GM21529 (cell line): ENCODE measurements at regions not wholly inside any gene's neighbourhood (a gene's known extent, or its start where the extent isn't known, plus 50 kb on each side); places are given as distances from the start of the nearest gene placed in this dataset.
A peak's percentile ranks its signal among the peaks of the same experiment; 100 is the strongest.
"Not testable (repeated sequence)": the region's sequence is repeated elsewhere in the genome, so short reads cannot be mapped to it uniquely, and the experiment has no call there.

Experiments
- ATAC-seq: cut with Tn5 transposase; IDR thresholded peaks from one replicate; pipeline ENCODE4 v1.9.1; 2021; ENCODE audit not compliant: unreplicated experiment

DNA sequence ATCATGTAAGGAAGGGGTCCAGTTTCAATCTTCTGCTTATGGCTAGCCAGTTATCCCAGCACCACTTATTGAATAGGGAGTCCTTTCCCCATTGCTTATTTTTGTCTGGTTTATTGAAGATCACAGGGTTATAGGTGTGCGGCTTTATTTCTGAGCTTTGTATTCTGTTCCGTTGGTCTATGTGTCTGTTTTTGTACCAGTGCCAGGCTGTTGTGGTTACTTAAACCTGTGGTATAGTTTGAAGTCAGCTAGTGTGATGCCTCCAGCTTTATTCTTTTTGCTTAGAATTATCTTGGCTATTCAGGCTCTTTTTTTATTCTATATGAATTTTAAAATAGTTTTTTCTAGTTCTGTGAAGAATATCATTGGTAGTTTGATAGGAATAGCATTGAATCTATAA lies 234.6 kb upstream of the CASK start:
- ATAC-seq = not testable (repeated sequence)

DNA sequence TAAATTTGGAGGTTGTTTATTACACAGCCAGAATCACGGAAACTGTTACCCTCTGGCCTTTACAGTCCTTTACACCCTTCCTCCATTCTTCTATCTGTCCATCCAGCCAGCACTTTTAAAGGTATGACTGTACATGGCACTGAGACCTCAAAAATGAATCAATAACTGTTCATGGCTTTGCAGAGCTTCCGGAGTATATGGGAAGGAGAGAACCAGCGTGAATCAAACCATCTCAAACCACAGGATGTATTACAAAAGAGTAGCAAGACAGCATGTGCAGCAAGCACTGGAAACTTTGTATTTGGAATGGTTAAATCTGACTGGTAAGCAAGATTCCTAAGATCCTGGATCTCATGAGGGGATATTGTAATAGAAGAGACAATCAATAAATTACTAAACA lies 228.5 kb upstream of the CASK start:
- ATAC-seq = no peak

GRCh38 chrX:42149765-42150164 lies 226.4 kb upstream of the CASK start:
- ATAC-seq = no peak

- no peak for ATAC-seq
Measured at GRCh38 chrX:42149281-42149680, 225.9 kb upstream of the CASK start.

GRCh38 chrX:42143866-42144592 lies 220.7 kb upstream of the CASK start:
- no peak for ATAC-seq

GRCh38 chrX:42140320-42140719 lies 217.0 kb upstream of the CASK start:
- no peak for ATAC-seq

DNA sequence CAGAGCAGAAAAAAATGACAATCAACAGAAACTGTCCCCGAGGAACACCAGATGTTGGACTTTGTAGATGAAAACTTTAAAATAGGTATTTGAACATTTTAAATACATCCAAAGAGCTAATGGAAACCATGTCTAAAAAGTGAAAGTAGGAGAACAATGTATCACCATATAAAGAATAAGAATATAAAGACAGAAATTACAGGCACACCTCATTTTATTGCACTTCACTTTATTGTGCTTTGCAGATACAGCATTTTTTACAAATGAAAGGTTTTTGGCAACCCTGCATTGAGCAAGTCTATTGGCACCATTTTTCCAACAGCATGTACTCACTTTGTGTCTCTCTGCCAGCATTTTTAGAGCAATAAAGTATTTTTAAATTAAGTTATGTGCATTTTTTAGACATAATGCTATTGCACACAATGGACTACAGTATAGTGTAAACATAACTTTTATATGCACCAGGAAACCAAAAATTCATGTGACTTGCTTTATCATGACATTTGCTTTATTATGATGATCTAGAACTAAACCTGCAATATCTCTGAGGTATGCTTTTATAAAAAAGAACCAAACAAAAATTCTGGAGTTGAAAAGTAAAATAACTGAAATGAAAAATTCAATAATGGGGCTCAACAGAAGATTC lies 212.4 kb upstream of the CASK start:
- ATAC-seq = no peak

DNA sequence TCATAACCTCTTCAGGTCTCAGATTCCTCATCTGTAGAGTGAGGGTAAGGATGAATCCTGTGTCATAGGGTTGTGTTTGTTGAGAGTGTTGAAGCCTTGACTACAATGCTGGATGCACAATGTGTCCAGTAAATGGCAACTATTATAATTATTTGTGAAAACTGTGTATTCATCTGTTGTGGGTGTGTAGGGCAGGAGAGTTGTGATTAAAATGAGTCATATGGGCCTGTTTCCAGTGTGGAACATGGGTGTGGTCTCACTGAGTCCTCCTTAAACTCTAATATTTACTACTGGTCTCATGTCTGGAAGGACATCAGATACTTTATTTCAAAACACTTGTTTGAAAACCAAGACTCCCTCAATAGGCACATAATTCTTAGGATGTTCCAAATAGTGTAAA lies 208.5 kb upstream of the CASK start:
- no peak for ATAC-seq

DNA sequence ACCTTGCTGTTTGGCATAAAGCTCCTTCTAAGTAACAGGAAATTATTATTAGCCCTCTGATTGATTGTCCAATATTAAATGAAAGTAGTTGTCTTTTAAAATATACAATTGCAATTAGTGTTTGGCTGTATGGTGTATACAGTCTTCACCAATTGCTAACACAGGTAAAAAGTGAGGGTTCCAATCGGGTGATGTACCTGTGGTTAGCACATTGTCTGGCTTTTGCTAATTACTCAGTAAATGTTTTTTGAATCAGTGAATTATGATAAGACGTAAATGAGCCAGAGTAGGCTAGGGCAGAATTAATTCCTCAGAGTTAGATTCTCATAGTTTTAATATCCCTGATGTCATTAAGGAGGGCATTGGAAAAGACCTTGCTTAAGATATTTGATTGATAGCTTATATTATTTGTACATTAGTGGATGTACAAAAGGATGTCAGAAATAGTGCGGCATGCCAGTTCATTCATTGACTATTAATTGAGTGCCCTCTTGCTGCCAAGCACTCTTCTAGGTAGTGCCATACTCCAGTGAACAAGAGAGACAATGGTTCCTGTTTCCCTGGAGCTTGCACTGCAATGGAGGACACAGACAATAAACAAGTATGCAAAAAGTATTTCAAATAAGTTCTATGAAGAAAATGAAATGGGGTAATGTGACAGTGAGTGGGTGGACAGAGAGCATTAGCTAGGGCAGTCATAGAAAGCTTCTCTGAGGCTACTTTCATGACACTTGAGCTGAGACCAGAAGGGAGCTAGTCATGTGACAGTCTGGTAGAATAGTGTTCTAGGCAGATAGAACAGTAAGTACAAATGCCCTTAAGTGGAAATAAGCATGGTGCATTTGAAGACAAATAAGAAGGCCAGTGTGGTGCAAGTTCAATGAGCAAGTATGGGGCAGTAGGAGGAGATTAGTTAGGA lies 205.9 kb upstream of the CASK start:
- no peak for ATAC-seq

- ATAC-seq = no peak
Measured at GRCh38 chrX:42128587-42128986, 205.2 kb upstream of the CASK start.

- ATAC-seq = peak; percentile 59
Measured at GRCh38 chrX:42128020-42128419, 204.7 kb upstream of the CASK start.

GRCh38 chrX:42127563-42127962 lies 204.2 kb upstream of the CASK start:
- ATAC-seq = peak; percentile 32

DNA sequence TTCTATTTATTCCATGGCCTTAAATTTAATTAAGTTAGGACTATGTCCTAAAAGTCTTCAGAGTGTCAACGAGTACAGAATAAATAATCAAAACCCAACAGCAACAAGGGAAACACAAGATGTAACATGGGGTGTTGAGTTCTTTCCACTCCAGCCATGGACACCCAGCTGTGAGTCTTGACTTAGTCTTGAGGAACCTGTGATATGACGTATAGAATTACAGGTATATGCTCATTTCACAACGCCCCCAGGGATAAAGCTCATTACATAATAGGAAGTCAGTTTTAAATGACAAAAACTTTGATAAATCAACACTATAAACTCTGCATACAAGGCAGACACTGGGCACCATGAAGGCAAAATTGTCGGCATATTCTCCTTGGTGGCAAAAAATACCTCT lies 200.0 kb upstream of the CASK start:
- ATAC-seq = no peak

GRCh38 chrX:42119076-42119475 lies 195.7 kb upstream of the CASK start:
- ATAC-seq = no peak

- ATAC-seq = peak; percentile 88
Measured at GRCh38 chrX:42117318-42117717, 194.0 kb upstream of the CASK start.

DNA sequence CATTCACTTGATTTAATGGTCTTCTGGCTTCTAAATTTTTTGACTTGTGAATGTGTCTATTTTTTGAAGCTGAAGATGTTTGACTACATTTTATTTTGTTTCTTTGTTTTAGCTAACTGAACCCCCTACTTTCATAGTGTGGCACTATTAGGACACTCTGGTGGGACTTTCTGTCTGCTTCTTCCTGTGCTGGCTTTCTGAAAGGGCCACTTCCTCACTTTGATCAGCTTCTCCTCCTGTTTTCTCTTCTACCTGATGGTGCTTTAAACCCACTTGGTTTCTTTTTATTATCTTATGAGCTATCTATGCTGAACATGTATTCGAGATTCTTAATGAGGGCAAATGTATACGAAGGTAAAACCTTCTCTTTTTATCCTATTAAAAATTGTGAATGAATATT lies 186.1 kb upstream of the CASK start:
- ATAC-seq = no peak

GRCh38 chrX:42107495-42108488 lies 184.4 kb upstream of the CASK start:
- peak; percentile 77 for ATAC-seq

GRCh38 chrX:42106556-42106955 lies 183.2 kb upstream of the CASK start:
- no peak for ATAC-seq

DNA sequence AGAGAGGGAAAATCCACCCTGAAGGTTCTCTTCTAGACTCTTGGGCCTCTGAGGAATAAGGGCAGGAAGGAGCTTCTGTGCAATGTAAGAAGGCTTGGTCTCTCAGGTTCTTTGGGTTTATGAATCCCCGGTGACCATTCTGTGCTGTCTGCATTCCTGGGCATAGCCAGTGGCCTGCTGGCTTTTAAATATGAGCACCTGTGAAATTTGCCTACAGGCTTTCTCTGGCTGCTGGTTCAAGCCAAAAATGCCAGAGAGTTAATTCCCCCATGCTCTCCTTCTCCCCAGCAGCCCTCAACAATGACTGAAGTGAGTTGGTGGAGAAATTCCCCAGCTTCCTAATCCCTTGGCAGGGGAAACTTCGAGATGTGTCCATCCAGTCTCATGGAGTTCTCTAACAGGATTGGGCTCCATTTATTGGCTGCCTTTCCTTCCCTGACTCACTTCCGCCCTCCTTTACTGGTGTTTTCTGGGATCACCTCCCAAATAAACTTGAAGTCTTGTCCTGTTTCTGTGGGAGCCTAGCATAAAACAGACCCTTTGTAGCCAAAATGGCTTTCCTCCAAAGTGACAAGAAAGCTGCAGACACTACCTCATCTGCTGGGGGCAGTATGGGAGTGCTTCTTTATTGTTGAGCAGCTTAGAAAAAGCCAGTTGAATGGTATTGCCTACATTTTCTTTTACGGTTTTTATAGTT lies 179.4 kb upstream of the CASK start:
- no peak for ATAC-seq

DNA sequence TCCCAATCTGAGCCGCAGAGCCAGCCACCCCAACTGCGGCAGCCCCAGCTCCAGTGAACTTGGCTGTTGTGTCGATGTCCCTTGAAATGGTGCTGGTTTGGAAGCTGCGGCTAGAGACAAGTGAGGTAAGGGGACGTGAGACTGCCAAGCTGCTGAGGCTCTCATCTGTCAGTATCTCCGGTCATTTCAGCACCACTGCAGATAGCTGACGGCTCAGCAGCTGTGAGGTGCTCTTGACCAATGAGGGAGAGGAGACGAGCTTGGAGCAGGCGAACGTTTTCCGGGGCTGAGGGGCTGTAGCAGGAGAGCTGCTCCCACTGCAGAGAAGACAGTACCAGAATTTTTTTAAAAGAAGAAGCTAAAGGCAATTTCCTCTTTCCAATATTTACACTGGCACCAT lies 175.5 kb upstream of the CASK start:
- ATAC-seq = no peak
